ENCODE measurements at regions not wholly inside any gene's neighbourhood (a gene's known extent, or its start where the extent isn't known, plus 50 kb on each side); places are given as distances from the start of the nearest gene placed in this dataset.

DNA sequence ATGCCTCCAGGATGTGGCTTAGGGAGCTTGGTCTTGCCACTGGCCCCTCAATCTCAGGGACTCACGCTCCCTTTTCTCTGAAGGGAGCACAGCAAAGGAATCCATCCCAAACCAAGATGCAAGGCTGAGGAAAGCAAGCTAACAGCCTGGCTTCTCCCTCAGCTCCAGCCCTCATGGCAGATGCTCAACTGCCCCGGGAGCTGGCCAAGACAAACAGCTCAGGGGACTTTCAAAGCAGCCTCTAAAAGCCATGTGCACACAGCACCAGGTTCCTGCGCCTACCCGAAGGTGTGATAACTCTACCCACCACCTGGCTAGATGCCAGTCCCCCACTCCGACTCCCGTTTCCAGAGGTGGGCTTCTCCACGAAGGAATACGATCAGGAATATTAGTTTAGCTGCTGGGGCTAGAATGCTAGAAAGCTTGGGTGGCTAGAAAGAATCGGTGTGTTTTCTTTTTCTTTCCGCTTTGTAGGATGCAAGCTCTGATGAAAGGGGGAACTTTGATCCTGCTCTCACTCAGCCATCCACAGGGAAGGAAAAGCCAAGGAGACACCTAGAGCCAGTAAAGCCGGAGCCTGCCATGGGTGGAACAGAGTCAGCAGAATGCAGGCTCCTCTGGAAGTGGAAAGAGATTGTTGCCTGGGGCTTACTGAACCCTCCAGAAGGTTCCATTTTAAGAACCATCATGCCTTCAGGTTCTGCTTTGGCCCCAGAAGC is 89.0 kb upstream of the FGFR2 start:
- no peak overlapping the region for H3K27ac Mint-ChIP-seq
- H3K4me1 Mint-ChIP-seq = peaks cover 18% of the 10 kb centered on the region
- H3K27me3 Mint-ChIP-seq (ENCODE audit: insufficient read depth, low read depth, poor library complexity) = peaks cover 2% of the 10 kb centered on the region
- TF ChIP-seq EZH2phosphoT487 (IDR thresholded peaks at IDR 0.05; ENCODE audit: unreplicated experiment) (no peak), REST (IDR thresholded peaks at IDR 0.05; ENCODE audit: unreplicated experiment) (no peak), STAT1 (IDR thresholded peaks at IDR 0.05; ENCODE audit: unreplicated experiment) (no peak), CREB1 (CRISPR knock-in tag; IDR thresholded peaks at IDR 0.05; ENCODE audit: low read depth) (no peak), ZNF331 (CRISPR knock-in tag; IDR thresholded peaks at IDR 0.05; ENCODE audit: low read depth) (no peak), EZH2 (IDR thresholded peaks at IDR 0.05; ENCODE audit: low read depth, unreplicated experiment) (no peak), ZNF114 (CRISPR knock-in tag; IDR thresholded peaks at IDR 0.05) (no peak), POLR2AphosphoS5 (IDR thresholded peaks at IDR 0.05; ENCODE audit: low read depth) (no peak), NANOG (IDR thresholded peaks at IDR 0.05; ENCODE audit: borderline replicate concordance) (no peak), JUNB (IDR thresholded peaks at IDR 0.05; ENCODE audit: unreplicated experiment) (no peak)
- TF ChIP-seq, protein P1, sequence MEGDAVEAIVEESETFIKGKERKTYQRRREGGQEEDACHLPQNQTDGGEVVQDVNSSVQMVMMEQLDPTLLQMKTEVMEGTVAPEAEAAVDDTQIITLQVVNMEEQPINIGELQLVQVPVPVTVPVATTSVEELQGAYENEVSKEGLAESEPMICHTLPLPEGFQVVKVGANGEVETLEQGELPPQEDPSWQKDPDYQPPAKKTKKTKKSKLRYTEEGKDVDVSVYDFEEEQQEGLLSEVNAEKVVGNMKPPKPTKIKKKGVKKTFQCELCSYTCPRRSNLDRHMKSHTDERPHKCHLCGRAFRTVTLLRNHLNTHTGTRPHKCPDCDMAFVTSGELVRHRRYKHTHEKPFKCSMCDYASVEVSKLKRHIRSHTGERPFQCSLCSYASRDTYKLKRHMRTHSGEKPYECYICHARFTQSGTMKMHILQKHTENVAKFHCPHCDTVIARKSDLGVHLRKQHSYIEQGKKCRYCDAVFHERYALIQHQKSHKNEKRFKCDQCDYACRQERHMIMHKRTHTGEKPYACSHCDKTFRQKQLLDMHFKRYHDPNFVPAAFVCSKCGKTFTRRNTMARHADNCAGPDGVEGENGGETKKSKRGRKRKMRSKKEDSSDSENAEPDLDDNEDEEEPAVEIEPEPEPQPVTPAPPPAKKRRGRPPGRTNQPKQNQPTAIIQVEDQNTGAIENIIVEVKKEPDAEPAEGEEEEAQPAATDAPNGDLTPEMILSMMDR (conservative IDR thresholded peaks at IDR 0.05; ENCODE audit: low read depth in 2 of 2) = no peak
- TF ChIP-seq, protein P2, sequence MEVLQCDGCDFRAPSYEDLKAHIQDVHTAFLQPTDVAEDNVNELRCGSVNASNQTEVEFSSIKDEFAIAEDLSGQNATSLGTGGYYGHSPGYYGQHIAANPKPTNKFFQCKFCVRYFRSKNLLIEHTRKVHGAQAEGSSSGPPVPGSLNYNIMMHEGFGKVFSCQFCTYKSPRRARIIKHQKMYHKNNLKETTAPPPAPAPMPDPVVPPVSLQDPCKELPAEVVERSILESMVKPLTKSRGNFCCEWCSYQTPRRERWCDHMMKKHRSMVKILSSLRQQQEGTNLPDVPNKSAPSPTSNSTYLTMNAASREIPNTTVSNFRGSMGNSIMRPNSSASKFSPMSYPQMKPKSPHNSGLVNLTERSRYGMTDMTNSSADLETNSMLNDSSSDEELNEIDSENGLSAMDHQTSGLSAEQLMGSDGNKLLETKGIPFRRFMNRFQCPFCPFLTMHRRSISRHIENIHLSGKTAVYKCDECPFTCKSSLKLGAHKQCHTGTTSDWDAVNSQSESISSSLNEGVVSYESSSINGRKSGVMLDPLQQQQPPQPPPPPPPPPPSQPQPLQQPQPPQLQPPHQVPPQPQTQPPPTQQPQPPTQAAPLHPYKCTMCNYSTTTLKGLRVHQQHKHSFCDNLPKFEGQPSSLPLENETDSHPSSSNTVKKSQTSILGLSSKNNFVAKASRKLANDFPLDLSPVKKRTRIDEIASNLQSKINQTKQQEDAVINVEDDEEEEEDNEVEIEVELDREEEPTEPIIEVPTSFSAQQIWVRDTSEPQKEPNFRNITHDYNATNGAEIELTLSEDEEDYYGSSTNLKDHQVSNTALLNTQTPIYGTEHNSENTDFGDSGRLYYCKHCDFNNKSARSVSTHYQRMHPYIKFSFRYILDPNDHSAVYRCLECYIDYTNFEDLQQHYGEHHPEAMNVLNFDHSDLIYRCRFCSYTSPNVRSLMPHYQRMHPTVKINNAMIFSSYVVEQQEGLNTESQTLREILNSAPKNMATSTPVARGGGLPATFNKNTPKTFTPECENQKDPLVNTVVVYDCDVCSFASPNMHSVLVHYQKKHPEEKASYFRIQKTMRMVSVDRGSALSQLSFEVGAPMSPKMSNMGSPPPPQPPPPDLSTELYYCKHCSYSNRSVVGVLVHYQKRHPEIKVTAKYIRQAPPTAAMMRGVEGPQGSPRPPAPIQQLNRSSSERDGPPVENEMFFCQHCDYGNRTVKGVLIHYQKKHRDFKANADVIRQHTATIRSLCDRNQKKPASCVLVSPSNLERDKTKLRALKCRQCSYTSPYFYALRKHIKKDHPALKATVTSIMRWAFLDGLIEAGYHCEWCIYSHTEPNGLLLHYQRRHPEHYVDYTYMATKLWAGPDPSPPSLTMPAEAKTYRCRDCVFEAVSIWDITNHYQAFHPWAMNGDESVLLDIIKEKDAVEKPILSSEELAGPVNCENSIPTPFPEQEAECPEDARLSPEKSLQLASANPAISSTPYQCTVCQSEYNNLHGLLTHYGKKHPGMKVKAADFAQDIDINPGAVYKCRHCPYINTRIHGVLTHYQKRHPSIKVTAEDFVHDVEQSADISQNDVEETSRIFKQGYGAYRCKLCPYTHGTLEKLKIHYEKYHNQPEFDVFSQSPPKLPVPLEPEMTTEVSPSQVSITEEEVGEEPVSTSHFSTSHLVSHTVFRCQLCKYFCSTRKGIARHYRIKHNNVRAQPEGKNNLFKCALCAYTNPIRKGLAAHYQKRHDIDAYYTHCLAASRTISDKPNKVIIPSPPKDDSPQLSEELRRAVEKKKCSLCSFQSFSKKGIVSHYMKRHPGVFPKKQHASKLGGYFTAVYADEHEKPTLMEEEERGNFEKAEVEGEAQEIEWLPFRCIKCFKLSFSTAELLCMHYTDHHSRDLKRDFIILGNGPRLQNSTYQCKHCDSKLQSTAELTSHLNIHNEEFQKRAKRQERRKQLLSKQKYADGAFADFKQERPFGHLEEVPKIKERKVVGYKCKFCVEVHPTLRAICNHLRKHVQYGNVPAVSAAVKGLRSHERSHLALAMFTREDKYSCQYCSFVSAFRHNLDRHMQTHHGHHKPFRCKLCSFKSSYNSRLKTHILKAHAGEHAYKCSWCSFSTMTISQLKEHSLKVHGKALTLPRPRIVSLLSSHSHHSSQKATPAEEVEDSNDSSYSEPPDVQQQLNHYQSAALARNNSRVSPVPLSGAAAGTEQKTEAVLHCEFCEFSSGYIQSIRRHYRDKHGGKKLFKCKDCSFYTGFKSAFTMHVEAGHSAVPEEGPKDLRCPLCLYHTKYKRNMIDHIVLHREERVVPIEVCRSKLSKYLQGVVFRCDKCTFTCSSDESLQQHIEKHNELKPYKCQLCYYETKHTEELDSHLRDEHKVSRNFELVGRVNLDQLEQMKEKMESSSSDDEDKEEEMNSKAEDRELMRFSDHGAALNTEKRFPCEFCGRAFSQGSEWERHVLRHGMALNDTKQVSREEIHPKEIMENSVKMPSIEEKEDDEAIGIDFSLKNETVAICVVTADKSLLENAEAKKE (CRISPR knock-in tag; IDR thresholded peaks at IDR 0.05) = no peak
- TF ChIP-seq, protein P3, sequence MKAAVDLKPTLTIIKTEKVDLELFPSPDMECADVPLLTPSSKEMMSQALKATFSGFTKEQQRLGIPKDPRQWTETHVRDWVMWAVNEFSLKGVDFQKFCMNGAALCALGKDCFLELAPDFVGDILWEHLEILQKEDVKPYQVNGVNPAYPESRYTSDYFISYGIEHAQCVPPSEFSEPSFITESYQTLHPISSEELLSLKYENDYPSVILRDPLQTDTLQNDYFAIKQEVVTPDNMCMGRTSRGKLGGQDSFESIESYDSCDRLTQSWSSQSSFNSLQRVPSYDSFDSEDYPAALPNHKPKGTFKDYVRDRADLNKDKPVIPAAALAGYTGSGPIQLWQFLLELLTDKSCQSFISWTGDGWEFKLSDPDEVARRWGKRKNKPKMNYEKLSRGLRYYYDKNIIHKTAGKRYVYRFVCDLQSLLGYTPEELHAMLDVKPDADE (IDR thresholded peaks at IDR 0.05) = no peak
- no peaks in the 10 kb centered on the region for H3K9me3 Mint-ChIP-seq
- H3K4me2 ChIP-seq = no peak overlapping the region
- H3K9me2 ChIP-seq (ENCODE audit: insufficient read depth) = no peaks in the 10 kb centered on the region
- no peaks in the 10 kb centered on the region for H3K27me3 ChIP-seq (ENCODE audit: insufficient read depth)
- ATAC-seq = no peak
- H4K20me1 ChIP-seq (replicated peaks; ENCODE audit: insufficient read depth) = no peaks in the 10 kb centered on the region
- no peaks in the 10 kb centered on the region for H3F3A ChIP-seq (replicated peaks; ENCODE audit: low read depth)
- no peak overlapping the region for H3K4me3 ChIP-seq
- DNase-seq (ENCODE audit: low spot score) = no peak
- no peaks in the 10 kb centered on the region for H3K36me3 Mint-ChIP-seq (ENCODE audit: low read depth)
- H3K4me3 Mint-ChIP-seq = no peak overlapping the region
- H3K27ac ChIP-seq (ENCODE audit: low read depth) = no peak overlapping the region
- H2AFZ ChIP-seq = peak overlapping the region; percentile 14; the same call in 1 of the 2 replicates
- no peaks in the 10 kb centered on the region for H3K36me3 ChIP-seq (ENCODE audit: insufficient read depth)
- H3K79me2 ChIP-seq (replicated peaks; ENCODE audit: insufficient read depth) = no peaks in the 10 kb centered on the region
- peaks cover 10% of the 10 kb centered on the region for H3K4me1 ChIP-seq (ENCODE audit: insufficient read depth)

Data from GM23338 (cell line).